ENCODE measurements at regions not wholly inside any gene's neighbourhood (a gene's known extent, or its start where the extent isn't known, plus 50 kb on each side); places are given as distances from the start of the nearest gene placed in this dataset.

DNA sequence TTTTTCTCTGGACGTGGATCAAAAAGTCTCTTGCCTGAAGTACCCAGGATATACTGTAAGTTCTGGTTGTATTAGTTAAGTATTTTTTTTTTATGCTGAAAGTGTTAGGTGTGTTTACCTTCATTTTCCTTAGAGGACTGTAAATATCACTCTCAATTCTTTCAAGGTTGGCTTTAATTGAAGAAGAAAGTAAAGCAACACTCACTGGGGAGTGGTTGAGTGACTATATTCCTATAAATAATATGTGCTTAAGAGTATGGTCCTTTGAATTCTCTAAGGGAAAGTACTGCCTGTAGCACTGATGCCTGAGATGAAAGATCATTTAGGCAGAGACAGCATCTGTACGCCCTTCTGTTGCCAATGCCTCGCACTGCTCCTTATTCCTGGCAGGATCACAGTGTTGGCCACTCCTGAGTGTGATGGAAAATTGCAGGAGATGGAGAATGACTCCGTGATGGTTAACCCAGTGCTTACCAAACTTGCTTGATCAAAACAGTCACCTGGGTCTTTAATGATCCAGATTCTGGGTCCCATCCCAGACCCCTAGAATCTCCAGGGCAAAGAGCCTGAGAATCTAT lies 182.0 kb upstream of the MPDZ start:
- TF ChIP-seq CEBPB (IDR thresholded peaks at IDR 0.05) (no peak), REST (IDR thresholded peaks at IDR 0.05; ENCODE audit: low read depth) (no peak), TAF1 (IDR thresholded peaks at IDR 0.05; ENCODE audit: low read depth) (no peak), ZBTB7A (IDR thresholded peaks at IDR 0.05; ENCODE audit: low read depth) (no peak), NFIC (IDR thresholded peaks at IDR 0.05) (no peak), EP300 (IDR thresholded peaks at IDR 0.05; ENCODE audit: borderline replicate concordance) (no peak), CREB1 (IDR thresholded peaks at IDR 0.05; ENCODE audit: low read depth) (no peak), RAD21 (IDR thresholded peaks at IDR 0.05; ENCODE audit: low read depth) (no peak), EGR1 (IDR thresholded peaks at IDR 0.05) (no peak), YY1 (IDR thresholded peaks at IDR 0.05; ENCODE audit: low read depth) (no peak)
- TF ChIP-seq, protein P1, sequence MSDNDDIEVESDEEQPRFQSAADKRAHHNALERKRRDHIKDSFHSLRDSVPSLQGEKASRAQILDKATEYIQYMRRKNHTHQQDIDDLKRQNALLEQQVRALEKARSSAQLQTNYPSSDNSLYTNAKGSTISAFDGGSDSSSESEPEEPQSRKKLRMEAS (IDR thresholded peaks at IDR 0.05), result no peak
